ENCODE measurements at regions not wholly inside any gene's neighbourhood (a gene's known extent, or its start where the extent isn't known, plus 50 kb on each side); places are given as distances from the start of the nearest gene placed in this dataset.
A peak's percentile ranks its signal among the peaks of the same experiment; 100 is the strongest.

- Histone ChIP-seq H3K4me3 (no peak overlapping the region), H3K4me1 (no peaks in the 10 kb centered on the region), H3K27me3 (replicated peaks in 1 of 7) (no peaks in the 10 kb centered on the region), H3K36me3 (no peaks in the 10 kb centered on the region), H3K27ac (no peak overlapping the region), H3K9me3 (peaks cover 0 to 6% (median 0%) of the 10 kb centered on the region in 8 donors)
- 73 to 97% (median 82%) methylated on average over 1 of the region's 1 CpG for WGBS, 5 donors
- intact Hi-C loops (cut with DNase I; ENCODE audit: low total_unique reads): no loop called here
- DNase-seq: no peak
- TF ChIP-seq POLR2A (IDR thresholded peaks at IDR 0.05): no peak
- no peak for TF ChIP-seq POLR2AphosphoS5 (IDR thresholded peaks at IDR 0.05)
- TF ChIP-seq CTCF (IDR thresholded peaks at IDR 0.05 in 8 of 11, conservative IDR thresholded peaks at IDR 0.05 in 3 of 11): peak in 5 of 11 experiments; percentile 28 to 48 (median 44)
Observed at GRCh38 chr1:105793536-105794146, 1262.8 kb upstream of the PRMT6 start.

- no peaks in the 10 kb centered on the region for H3K4me1 ChIP-seq
- WGBS, 5 donors: 87 to 97% (median 89%) methylated on average over 27 to 32 of the region's 32 CpGs
- H3K27ac ChIP-seq: no peak overlapping the region
- peaks cover 0 to 11% (median 0%) of the 10 kb centered on the region in 8 donors for H3K9me3 ChIP-seq
- no peaks in the 10 kb centered on the region for H3K36me3 ChIP-seq
- TF ChIP-seq POLR2A (IDR thresholded peaks at IDR 0.05) (no peak), CTCF (IDR thresholded peaks at IDR 0.05 in 8 of 11, conservative IDR thresholded peaks at IDR 0.05 in 3 of 11) (no peak), POLR2AphosphoS5 (IDR thresholded peaks at IDR 0.05) (no peak)
- H3K4me3 ChIP-seq: no peak overlapping the region
- no peak for DNase-seq
- H3K27me3 ChIP-seq (replicated peaks in 1 of 7): no peaks in the 10 kb centered on the region
- intact Hi-C loops (cut with DNase I; ENCODE audit: low total_unique reads): no loop called here
Observed at GRCh38 chr1:105795741-105796140, 1260.7 kb upstream of the PRMT6 start.

GRCh38 chr1:105830571-105831146 is 1225.8 kb upstream of the PRMT6 start:
- intact Hi-C loops (cut with DNase I; ENCODE audit: low total_unique reads): no loop called here
- TF ChIP-seq CTCF (IDR thresholded peaks at IDR 0.05 in 8 of 11, conservative IDR thresholded peaks at IDR 0.05 in 3 of 11) (no peak), POLR2A (IDR thresholded peaks at IDR 0.05) (no peak), POLR2AphosphoS5 (IDR thresholded peaks at IDR 0.05) (no peak)
- Histone ChIP-seq H3K4me3 (no peak overlapping the region), H3K9me3 (no peaks in the 10 kb centered on the region), H3K27ac (no peak overlapping the region), H3K36me3 (no peaks in the 10 kb centered on the region), H3K27me3 (replicated peaks in 1 of 7) (no peaks in the 10 kb centered on the region), H3K4me1 (no peaks in the 10 kb centered on the region)
- WGBS, 5 donors: 11 to 34% (median 24%) methylated on average over 3 of the region's 3 CpGs
- DNase-seq: no peak

GRCh38 chr1:105838071-105838470 is 1218.4 kb upstream of the PRMT6 start:
- no peaks in the 10 kb centered on the region for H3K36me3 ChIP-seq
- H3K4me1 ChIP-seq: no peaks in the 10 kb centered on the region
- H3K9me3 ChIP-seq: peaks cover 0 to 12% (median 0%) of the 10 kb centered on the region in 8 donors
- intact Hi-C loops (cut with DNase I; ENCODE audit: low total_unique reads): no loop called here
- no peak for DNase-seq
- TF ChIP-seq CTCF (IDR thresholded peaks at IDR 0.05 in 8 of 11, conservative IDR thresholded peaks at IDR 0.05 in 3 of 11): no peak
- TF ChIP-seq POLR2AphosphoS5 (IDR thresholded peaks at IDR 0.05): no peak
- no peak for TF ChIP-seq POLR2A (IDR thresholded peaks at IDR 0.05)
- no peak overlapping the region for H3K4me3 ChIP-seq
- H3K27ac ChIP-seq: no peak overlapping the region
- no peaks in the 10 kb centered on the region for H3K27me3 ChIP-seq (replicated peaks in 1 of 7)
